Panc1 (cell line): ENCODE measurements at regions not wholly inside any gene's neighbourhood (a gene's known extent, or its start where the extent isn't known, plus 50 kb on each side); places are given as distances from the start of the nearest gene placed in this dataset.

Source experiments
- ATAC-seq: fragments of 200-7000 bp; cut with Tn5 transposase; 2 replicates; pipeline ENCODE4 v1.9.1; 2020; ENCODE audit warnings: mild to moderate bottlenecking, moderate library complexity
- BruUV-seq: library from RNA; stranded (reverse); fragments of 400-500 nt; replicated peaks from 2 replicates; lab custom pipeline; 2021; lab: Mats Ljungman, UMichigan
- CTCF ChIA-PET: fragments of 300-600 bp; sonication (Branson Sonifier 250); formaldehyde crosslinking; loops from one replicate; lab custom pipeline; 2022; ENCODE audit warnings: antibody characterized with exemption; lab: Charles Lee
- POLR2A ChIA-PET: fragments of 300-600 bp; sonication (Branson Sonifier 250); formaldehyde crosslinking; loops from one replicate; lab custom pipeline; 2022; ENCODE audit warnings: antibody characterized with exemption; lab: Charles Lee
- DNase-seq: peaks from one replicate; pipeline ENCODE4 v3.0.0-alpha.2; 2010; ENCODE audit warnings: low read depth, low spot score
- H3K27ac ChIP-seq: 2 replicates; pipeline ENCODE4 v1.5.1; 2011; ENCODE audit warnings: mild to moderate bottlenecking, low read length, inconsistent platforms
- H3K27me3 ChIP-seq: fragments of 200-500 bp; sonication (Bioruptor generic); 2 replicates; pipeline ENCODE4 v1.6.0; 2014; ENCODE audit warnings: low read length, inconsistent platforms; ENCODE audit not compliant: control insufficient read depth, insufficient read depth
- H3K36me3 ChIP-seq: fragments of 200-500 bp; sonication (Bioruptor generic); 2 replicates; pipeline ENCODE4 v1.5.1; 2014; ENCODE audit warnings: inconsistent platforms, mild to moderate bottlenecking, low read length, moderate library complexity; ENCODE audit not compliant: control insufficient read depth, insufficient read depth
- H3K4me1 ChIP-seq: 2 replicates; pipeline ENCODE4 v1.5.1; 2011; ENCODE audit warnings: inconsistent platforms, mild to moderate bottlenecking, low read length, moderate library complexity; ENCODE audit not compliant: control insufficient read depth, insufficient read depth
- H3K4me3 ChIP-seq, 2 experiments: 2 replicates each; pipeline ENCODE4 v1.5.1; 2011 to 2012; ENCODE audit warnings: low read depth in 2 of 2, low read length in 2 of 2, mild to moderate bottlenecking in 2 of 2, inconsistent platforms in 1 of 2, moderate library complexity in 1 of 2
- H3K9me3 ChIP-seq: fragments of 200-500 bp; sonication (Bioruptor generic); 2 replicates; pipeline ENCODE4 v1.5.1; 2014; ENCODE audit warnings: low read depth, mild to moderate bottlenecking, inconsistent platforms, low read length, moderate library complexity; ENCODE audit not compliant: control insufficient read depth, insufficient read depth
- POLR2AphosphoS5 ChIP-seq: IDR thresholded peaks from 2 replicates; pipeline ENCODE4 v1.6.1; 2012; ENCODE audit warnings: mild to moderate bottlenecking, low read depth, low read length, moderate library complexity
- SIN3A ChIP-seq: IDR thresholded peaks from 2 replicates; pipeline ENCODE4 v1.6.1; 2012; ENCODE audit warnings: low read depth, mild to moderate bottlenecking, low read length, moderate library complexity, borderline replicate concordance; ENCODE audit not compliant: insufficient read depth
- TCF7L2 ChIP-seq: IDR thresholded peaks from 2 replicates; pipeline ENCODE4 v1.6.1; 2011; ENCODE audit warnings: mild to moderate bottlenecking, low read depth, low read length, inconsistent platforms
- in situ Hi-C: cut with HindIII; loops from 2 replicates; pipeline ENCODE4 v1.10.0; 2016; ENCODE audit warnings: low sequenced_read_pairs, low pct_unique_long_range_greater_than_20kb
- intact Hi-C: fragments of 100-400 bp; cut with micrococcal nuclease; formaldehyde crosslinking; loops from one replicate; pipeline ENCODE4 v1.10.0; 2022; ENCODE audit not compliant: unreplicated experiment
- TF ChIP-seq, protein P1 (sequence below), 2 experiments: IDR thresholded peaks; 2 replicates each; pipeline ENCODE4 v1.6.1; 2011 to 2012; ENCODE audit warnings: low read depth in 2 of 2, control low read depth in 1 of 2, low read length in 1 of 2, mild to moderate bottlenecking in 1 of 2, moderate library complexity in 1 of 2; ENCODE audit not compliant: insufficient read depth in 1 of 2
- TF ChIP-seq, protein P2 (sequence below): fragments of 450-650 bp; IDR thresholded peaks from 2 replicates; pipeline ENCODE4 v1.5.1; 2017; ENCODE audit warnings: mild to moderate bottlenecking

DNA sequence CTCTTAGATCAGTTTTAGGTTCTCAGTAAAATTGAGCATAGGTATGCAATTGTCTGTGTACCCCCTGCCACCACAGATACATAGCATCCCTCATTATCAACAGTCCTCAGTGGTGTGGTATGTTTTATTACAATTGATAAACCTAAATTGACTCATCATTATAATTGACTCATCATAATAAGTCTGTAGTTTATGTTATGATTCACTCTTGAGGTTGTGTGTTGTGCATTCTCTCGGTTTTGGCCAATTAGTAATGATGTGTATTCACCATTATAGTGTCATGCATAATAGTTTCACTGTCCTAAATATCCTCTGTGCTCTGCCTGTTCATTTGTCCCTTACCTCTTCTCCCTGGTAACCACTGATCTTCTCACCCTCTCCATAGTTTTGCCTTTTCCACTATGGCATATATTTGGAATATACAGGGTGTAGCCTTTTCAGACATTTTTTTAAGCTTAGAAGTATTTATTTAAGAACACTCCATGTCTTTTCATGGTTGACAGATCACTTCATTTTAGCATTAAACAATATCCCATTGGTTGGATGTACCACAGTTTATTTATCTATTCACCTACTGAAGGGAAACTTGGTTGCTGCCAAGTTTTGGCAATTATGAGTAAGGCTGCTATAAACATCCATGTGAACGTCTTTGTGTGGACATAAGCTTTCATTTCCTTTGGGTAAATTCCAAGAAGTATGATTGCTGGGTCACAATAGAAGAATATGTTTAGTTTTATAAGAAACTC lies 1620.6 kb upstream of the MIR17HG start:
- in situ Hi-C loops, result no loop called here
- H3K36me3 ChIP-seq, result no peaks in the 10 kb centered on the region

DNA sequence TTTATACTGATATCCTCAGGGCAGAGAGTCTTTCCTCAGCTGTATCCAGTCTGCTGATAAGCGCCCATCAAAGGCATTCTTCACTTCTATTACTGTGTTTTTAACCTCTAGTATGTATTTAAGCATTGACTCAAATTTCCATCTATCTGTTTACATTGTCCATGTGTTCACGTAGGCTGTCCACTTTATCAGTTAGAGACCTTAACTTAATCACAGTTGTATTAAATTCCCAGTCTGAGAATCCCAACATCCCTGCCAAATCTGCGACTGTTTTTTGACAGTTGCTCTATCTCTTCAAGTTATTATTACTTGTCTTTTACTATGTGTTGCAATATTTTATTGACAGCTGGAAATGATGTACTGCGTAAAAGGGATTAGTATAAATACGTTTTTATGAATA lies 1613.7 kb upstream of the MIR17HG start:
- no peak for TF ChIP-seq SIN3A
- TF ChIP-seq, protein P1, sequence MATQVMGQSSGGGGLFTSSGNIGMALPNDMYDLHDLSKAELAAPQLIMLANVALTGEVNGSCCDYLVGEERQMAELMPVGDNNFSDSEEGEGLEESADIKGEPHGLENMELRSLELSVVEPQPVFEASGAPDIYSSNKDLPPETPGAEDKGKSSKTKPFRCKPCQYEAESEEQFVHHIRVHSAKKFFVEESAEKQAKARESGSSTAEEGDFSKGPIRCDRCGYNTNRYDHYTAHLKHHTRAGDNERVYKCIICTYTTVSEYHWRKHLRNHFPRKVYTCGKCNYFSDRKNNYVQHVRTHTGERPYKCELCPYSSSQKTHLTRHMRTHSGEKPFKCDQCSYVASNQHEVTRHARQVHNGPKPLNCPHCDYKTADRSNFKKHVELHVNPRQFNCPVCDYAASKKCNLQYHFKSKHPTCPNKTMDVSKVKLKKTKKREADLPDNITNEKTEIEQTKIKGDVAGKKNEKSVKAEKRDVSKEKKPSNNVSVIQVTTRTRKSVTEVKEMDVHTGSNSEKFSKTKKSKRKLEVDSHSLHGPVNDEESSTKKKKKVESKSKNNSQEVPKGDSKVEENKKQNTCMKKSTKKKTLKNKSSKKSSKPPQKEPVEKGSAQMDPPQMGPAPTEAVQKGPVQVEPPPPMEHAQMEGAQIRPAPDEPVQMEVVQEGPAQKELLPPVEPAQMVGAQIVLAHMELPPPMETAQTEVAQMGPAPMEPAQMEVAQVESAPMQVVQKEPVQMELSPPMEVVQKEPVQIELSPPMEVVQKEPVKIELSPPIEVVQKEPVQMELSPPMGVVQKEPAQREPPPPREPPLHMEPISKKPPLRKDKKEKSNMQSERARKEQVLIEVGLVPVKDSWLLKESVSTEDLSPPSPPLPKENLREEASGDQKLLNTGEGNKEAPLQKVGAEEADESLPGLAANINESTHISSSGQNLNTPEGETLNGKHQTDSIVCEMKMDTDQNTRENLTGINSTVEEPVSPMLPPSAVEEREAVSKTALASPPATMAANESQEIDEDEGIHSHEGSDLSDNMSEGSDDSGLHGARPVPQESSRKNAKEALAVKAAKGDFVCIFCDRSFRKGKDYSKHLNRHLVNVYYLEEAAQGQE (IDR thresholded peaks at IDR 0.05; ENCODE audit: insufficient read depth in 1 of 2, low read depth in 2 of 2, low read length in 1 of 2), result no peak
- no peak for TF ChIP-seq POLR2AphosphoS5
- TF ChIP-seq, protein P2, sequence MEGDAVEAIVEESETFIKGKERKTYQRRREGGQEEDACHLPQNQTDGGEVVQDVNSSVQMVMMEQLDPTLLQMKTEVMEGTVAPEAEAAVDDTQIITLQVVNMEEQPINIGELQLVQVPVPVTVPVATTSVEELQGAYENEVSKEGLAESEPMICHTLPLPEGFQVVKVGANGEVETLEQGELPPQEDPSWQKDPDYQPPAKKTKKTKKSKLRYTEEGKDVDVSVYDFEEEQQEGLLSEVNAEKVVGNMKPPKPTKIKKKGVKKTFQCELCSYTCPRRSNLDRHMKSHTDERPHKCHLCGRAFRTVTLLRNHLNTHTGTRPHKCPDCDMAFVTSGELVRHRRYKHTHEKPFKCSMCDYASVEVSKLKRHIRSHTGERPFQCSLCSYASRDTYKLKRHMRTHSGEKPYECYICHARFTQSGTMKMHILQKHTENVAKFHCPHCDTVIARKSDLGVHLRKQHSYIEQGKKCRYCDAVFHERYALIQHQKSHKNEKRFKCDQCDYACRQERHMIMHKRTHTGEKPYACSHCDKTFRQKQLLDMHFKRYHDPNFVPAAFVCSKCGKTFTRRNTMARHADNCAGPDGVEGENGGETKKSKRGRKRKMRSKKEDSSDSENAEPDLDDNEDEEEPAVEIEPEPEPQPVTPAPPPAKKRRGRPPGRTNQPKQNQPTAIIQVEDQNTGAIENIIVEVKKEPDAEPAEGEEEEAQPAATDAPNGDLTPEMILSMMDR, result no peak
- no peak for TF ChIP-seq TCF7L2
- CTCF ChIA-PET, result no interaction called here
- intact Hi-C loops, result no loop called here
- Histone ChIP-seq H3K9me3 (no peaks in the 10 kb centered on the region), H3K36me3 (no peaks in the 10 kb centered on the region), H3K4me1 (no peaks in the 10 kb centered on the region), H3K4me3 (no peak overlapping the region), H3K27me3 (no peaks in the 10 kb centered on the region), H3K27ac (no peak overlapping the region)
- no TSS peak for BruUV-seq
- ATAC-seq (no peak), DNase-seq (no peak)
- POLR2A ChIA-PET, result no interaction called here
- in situ Hi-C loops, result no loop called here

More for the DNA sequence above, 1620.6 kb upstream of the MIR17HG start:
- BruUV-seq, result no TSS peak
- peak; percentile 38; the same call in 1 of the 2 replicates for ATAC-seq
- TF ChIP-seq, protein P1 (IDR thresholded peaks at IDR 0.05; ENCODE audit: insufficient read depth in 1 of 2, low read depth in 2 of 2, low read length in 1 of 2), result no peak
- TF ChIP-seq POLR2AphosphoS5 (no peak), SIN3A (no peak), TCF7L2 (no peak)
- TF ChIP-seq, protein P2, result no peak
- intact Hi-C loops, result loop anchor here (10.0 kb wide), 1 partner anchor 198 kb away; no protein-coding TSS in a partner anchor
- ChIA-PET POLR2A (no interaction called here), CTCF (no interaction called here)
- Histone ChIP-seq H3K9me3 (no peaks in the 10 kb centered on the region), H3K4me1 (no peaks in the 10 kb centered on the region), H3K27ac (no peak overlapping the region), H3K27me3 (no peaks in the 10 kb centered on the region), H3K4me3 (no peak overlapping the region)
- DNase-seq, result peak; percentile 22
